KBM-7 (cell line): ENCODE measurements at regions not wholly inside any gene's neighbourhood (a gene's known extent, or its start where the extent isn't known, plus 50 kb on each side); places are given as distances from the start of the nearest gene placed in this dataset.

Experiments
- DNase-seq: peaks from one replicate; pipeline ENCODE4 v3.0.0-alpha.2; 2015
- in situ Hi-C: fragments of 300-500 bp; cut with MboI; formaldehyde crosslinking; loops from 2 replicates; pipeline ENCODE4 v1.14.3; 2020; ENCODE audit warnings: low sequenced_read_pairs, low pct_unique_long_range_greater_than_20kb, mixed read lengths

DNA sequence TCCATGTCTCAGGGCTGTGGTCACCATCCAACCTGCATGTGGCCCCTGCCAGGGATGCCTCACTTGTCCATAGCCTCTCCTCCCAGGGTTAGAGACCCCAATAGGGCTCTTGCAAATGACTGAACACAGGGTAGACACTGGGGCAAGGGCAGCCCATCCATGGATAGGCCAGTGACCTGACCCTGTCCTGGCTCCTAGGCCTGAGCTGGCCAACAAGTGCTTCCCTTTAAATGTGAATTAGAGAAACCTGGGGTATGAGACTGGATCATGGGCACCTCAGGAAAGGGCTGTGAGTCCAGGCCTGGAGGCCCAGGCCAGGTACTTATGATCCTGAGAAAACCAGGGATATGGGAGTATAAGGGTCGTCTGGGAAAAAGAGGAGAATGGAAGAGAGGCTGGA is 64.5 kb downstream of the COPS8 start:
- no peak for DNase-seq
- in situ Hi-C loops, result loop anchor here (25.0 kb wide), 1 partner anchor 362 kb away; no protein-coding TSS in a partner anchor

DNA sequence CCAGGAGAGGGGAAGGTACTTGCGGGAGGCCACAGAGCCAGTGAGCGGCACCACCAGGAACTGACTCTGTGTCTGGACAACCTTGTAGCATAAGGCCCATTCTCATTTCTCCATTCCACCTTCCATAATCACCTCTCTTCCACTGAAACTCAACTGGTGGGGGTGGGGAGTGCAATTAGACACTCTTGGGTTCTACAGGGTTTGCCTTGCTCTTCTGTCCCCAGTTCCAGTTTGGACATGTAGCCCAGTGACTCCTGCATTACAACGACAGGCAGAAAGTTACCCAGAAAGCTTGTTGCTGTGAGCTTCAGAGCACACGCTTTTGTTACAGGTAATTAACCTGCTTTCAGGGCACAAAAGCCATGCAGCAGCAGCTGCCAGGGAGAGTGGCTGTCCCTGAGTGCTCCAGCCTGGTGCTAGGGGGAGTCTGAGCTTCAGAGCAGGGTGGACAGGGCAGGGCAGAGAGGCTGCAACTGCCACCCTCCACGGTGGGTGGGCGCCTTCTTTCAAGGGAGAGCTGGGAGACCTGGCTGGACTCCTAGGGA is 65.2 kb downstream of the COPS8 start:
- in situ Hi-C loops, result loop anchor here (25.0 kb wide), 1 partner anchor 361 kb away; no protein-coding TSS in a partner anchor
- no peak for DNase-seq

GRCh38 chr2:237152361-237152760 is 66.7 kb downstream of the COPS8 start:
- in situ Hi-C loops, result loop anchor here (25.0 kb wide), 1 partner anchor 360 kb away; no protein-coding TSS in a partner anchor
- no peak for DNase-seq

- no peak for DNase-seq
- in situ Hi-C loops, result loop anchor here (25.0 kb wide), 1 partner anchor 359 kb away; no protein-coding TSS in a partner anchor
Measured at GRCh38 chr2:237153181-237153580, 67.5 kb downstream of the COPS8 start.

GRCh38 chr2:237154082-237154638 is 68.5 kb downstream of the COPS8 start:
- in situ Hi-C loops, result loop anchor here (25.0 kb wide), 1 partner anchor 358 kb away; no protein-coding TSS in a partner anchor
- peak; percentile 58 for DNase-seq

- in situ Hi-C loops, result loop anchor here (25.0 kb wide), 1 partner anchor 357 kb away; no protein-coding TSS in a partner anchor
- no peak for DNase-seq
Measured at GRCh38 chr2:237154884-237155851, 69.5 kb downstream of the COPS8 start.

GRCh38 chr2:237156031-237156856 is 70.6 kb downstream of the COPS8 start:
- in situ Hi-C loops, result loop anchor here (25.0 kb wide), 1 partner anchor 356 kb away; no protein-coding TSS in a partner anchor
- no peak for DNase-seq

- DNase-seq, result no peak
- in situ Hi-C loops, result loop anchor here (25.0 kb wide), 1 partner anchor 355 kb away; no protein-coding TSS in a partner anchor
Measured at GRCh38 chr2:237156857-237157779, 71.4 kb downstream of the COPS8 start.

- in situ Hi-C loops, result loop anchor here (25.0 kb wide), 1 partner anchor 355 kb away; no protein-coding TSS in a partner anchor
- no peak for DNase-seq
Measured at GRCh38 chr2:237157780-237158102, 72.1 kb downstream of the COPS8 start.

DNA sequence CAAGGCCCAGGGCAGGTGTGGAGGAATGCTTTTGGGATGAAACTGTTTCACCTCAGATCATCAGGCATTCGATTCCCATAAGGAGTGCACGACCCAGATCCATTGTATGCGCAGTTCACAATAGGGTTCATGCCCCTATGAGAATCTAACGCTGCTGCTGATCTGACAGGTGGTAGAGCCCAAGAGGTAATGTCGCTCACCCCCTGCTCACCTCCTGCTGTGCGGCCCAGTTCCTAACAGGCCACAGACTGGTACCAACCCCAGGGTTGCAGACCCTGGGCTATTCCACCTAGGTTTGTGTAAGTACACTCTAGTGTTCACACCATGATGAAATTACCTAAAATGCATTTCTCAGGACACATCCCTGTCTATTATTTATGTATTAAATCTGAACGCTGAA is 72.5 kb downstream of the COPS8 start:
- DNase-seq, result no peak
- in situ Hi-C loops, result loop anchor here (25.0 kb wide), 1 partner anchor 354 kb away; no protein-coding TSS in a partner anchor

- in situ Hi-C loops, result loop anchor here (25.0 kb wide), 1 partner anchor 353 kb away; no protein-coding TSS in a partner anchor
- no peak for DNase-seq
Measured at GRCh38 chr2:237159006-237159911, 73.6 kb downstream of the COPS8 start.

GRCh38 chr2:237160271-237160919 is 74.7 kb downstream of the COPS8 start:
- no peak for DNase-seq
- in situ Hi-C loops, result loop anchor here (25.0 kb wide), 1 partner anchor 352 kb away; no protein-coding TSS in a partner anchor

DNA sequence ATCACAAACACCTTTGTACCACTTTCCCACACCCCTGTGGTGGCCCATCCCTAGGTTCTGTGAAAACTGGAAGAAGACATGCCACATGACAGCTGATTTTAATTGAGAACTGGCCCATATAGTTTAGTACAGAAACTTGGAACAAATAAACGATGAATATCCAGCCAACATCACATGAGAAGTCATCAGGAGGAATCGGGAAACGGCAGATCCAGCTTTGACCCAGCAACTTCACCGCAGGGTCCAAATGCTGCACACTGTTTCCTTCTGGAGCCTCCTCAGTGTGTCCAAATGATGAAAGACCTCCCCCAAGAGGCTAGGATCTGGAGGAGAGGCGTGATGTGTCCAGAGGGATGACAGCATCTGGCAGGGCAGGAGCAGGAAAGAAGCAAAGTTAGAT is 75.5 kb downstream of the COPS8 start:
- in situ Hi-C loops, result loop anchor here (25.0 kb wide), 1 partner anchor 351 kb away; no protein-coding TSS in a partner anchor
- no peak for DNase-seq

GRCh38 chr2:237162959-237163358 is 77.3 kb downstream of the COPS8 start:
- in situ Hi-C loops, result loop anchor here (25.0 kb wide), 1 partner anchor 349 kb away; no protein-coding TSS in a partner anchor
- no peak for DNase-seq

GRCh38 chr2:237164474-237165042 is 78.9 kb downstream of the COPS8 start:
- DNase-seq, result no peak
- in situ Hi-C loops, result loop anchor here (25.0 kb wide), 1 partner anchor 348 kb away; no protein-coding TSS in a partner anchor
